Aorta (tissue), 5 donors: ENCODE measurements at regions not wholly inside any gene's neighbourhood (a gene's known extent, or its start where the extent isn't known, plus 50 kb on each side); places are given as distances from the start of the nearest gene placed in this dataset.
A peak's percentile ranks its signal among the peaks of the same experiment; 100 is the strongest.
"Not testable (repeated sequence)": the region's sequence is repeated elsewhere in the genome, so short reads cannot be mapped to it uniquely, and the experiment has no call there.

Experiments
- ATAC-seq: fragments of 200-7000 bp; cut with Tn5 transposase; one replicate; pipeline ENCODE4 v1.9.1; 2022; ENCODE audit warnings: moderate library complexity; ENCODE audit not compliant: low FRiP score
- DNase-seq, 2 donors: peaks; one replicate each; pipeline ENCODE4 v3.0.0-alpha.2; 2020
- H3K27ac ChIP-seq, 2 donors: one replicate each; pipeline ENCODE4 v1.5.1; 2013; ENCODE audit warnings: low read length in 2 of 2, mild to moderate bottlenecking in 2 of 2, moderate library complexity in 2 of 2, control low read depth in 1 of 2, inconsistent platforms in 1 of 2, low read depth in 1 of 2
- H3K27me3 ChIP-seq, 2 donors: one replicate each; pipeline ENCODE4 v1.6.1; 2013; ENCODE audit warnings: control low read depth in 1 of 2, low read length in 1 of 2, mild to moderate bottlenecking in 1 of 2, moderate library complexity in 1 of 2; ENCODE audit not compliant: insufficient read depth in 2 of 2, control insufficient read depth in 1 of 2
- H3K36me3 ChIP-seq, 2 donors: one replicate each; pipeline ENCODE4 v1.6.1; 2013; ENCODE audit warnings: control low read depth in 1 of 2, low read length in 1 of 2, mild to moderate bottlenecking in 1 of 2; ENCODE audit not compliant: insufficient read depth in 2 of 2, control insufficient read depth in 1 of 2
- H3K4me1 ChIP-seq, 2 donors: one replicate each; pipeline ENCODE4 v1.6.1; 2013; ENCODE audit warnings: low read length in 2 of 2, control low read depth in 1 of 2, mild to moderate bottlenecking in 1 of 2, moderate library complexity in 1 of 2; ENCODE audit not compliant: insufficient read depth in 2 of 2, control insufficient read depth in 1 of 2
- H3K4me3 ChIP-seq, 2 donors: one replicate each; pipeline ENCODE4 v1.5.1; 2013; ENCODE audit warnings: low read length in 2 of 2, control low read depth in 1 of 2, mild to moderate bottlenecking in 1 of 2
- H3K9me3 ChIP-seq: one replicate; pipeline ENCODE4 v1.6.1; 2013; ENCODE audit warnings: mild to moderate bottlenecking, low read length; ENCODE audit not compliant: control insufficient read depth
- WGBS, 2 donors: extraction: QIAGEN DNeasy Blood & Tissue Kit; methylation state at CpG; one replicate each; pipeline ENCODE4 v1.1.7; 2013; 5-methylcytosine and 5-hydroxymethylcytosine counted together
- intact Hi-C, 2 donors: fragments of 100-400 bp; cut with DNase I; formaldehyde crosslinking; loops; one replicate each; pipeline versions ENCODE4 v1.14.2 to v1.15.0; 2022
- donor health status: healthy with polysubstance abuse.
- donor health status: Bipolar disorder and iron deficiency.
- donor health status: DM: no; HTN: no; CAD: no.
- donor health status: DM: no; HTN: no; CAD: no.
- donor health status: DM: yes; HTN: yes; CAD: no.

- Histone ChIP-seq H3K4me1 (no peaks in the 10 kb centered on the region), H3K27me3 (no peaks in the 10 kb centered on the region), H3K36me3 (no peaks in the 10 kb centered on the region), H3K27ac (no peak overlapping the region), H3K9me3 (no peaks in the 10 kb centered on the region), H3K4me3 (no peak overlapping the region)
- ATAC-seq (no peak), DNase-seq (no peak)
- 90 to 92% methylated on average over 2 of the region's 2 CpGs for WGBS, 2 donors
- intact Hi-C loops: no loop called here
Observed at GRCh38 chr2:184125867-184126266, 472.5 kb upstream of the ZNF804A start.

- no peaks in the 10 kb centered on the region for H3K27me3 ChIP-seq
- H3K4me1 ChIP-seq: no peaks in the 10 kb centered on the region
- H3K9me3 ChIP-seq: no peaks in the 10 kb centered on the region
- no peaks in the 10 kb centered on the region for H3K36me3 ChIP-seq
- no peak overlapping the region for H3K4me3 ChIP-seq
- intact Hi-C loops: no loop called here
- ATAC-seq: no peak
- DNase-seq: no peak
- 57 to 92% methylated on average over 1 of the region's 1 CpG for WGBS, 2 donors
- H3K27ac ChIP-seq: no peak overlapping the region
Observed at GRCh38 chr2:184129073-184129472, 469.3 kb upstream of the ZNF804A start.

DNA sequence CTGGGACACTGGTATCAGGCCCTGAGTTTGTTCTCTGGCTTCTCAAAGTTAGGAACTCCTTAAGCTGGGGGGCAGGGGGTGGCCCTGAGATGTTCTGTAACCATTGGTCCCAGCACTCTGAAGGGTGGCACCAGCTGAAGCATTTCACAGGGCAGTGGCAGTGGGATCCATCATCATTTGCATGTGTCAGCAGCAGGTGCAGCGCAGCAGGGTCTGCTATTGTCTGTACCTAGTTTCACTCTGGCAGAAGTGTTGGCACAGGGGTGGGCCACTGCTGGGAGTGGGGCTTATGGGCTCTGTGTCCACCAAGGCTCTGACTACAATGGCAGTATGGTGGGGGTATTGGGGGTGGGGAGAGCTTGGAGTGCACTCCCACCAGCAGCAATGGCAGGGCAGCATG lies 460.4 kb upstream of the ZNF804A start:
- no peaks in the 10 kb centered on the region for H3K27me3 ChIP-seq
- H3K36me3 ChIP-seq: no peaks in the 10 kb centered on the region
- no peaks in the 10 kb centered on the region for H3K4me1 ChIP-seq
- no peaks in the 10 kb centered on the region for H3K9me3 ChIP-seq
- DNase-seq (no peak), ATAC-seq (peak; percentile 46)
- no peak overlapping the region for H3K4me3 ChIP-seq
- WGBS, 2 donors: 86 to 91% methylated on average over 1 of the region's 1 CpG
- intact Hi-C loops: no loop called here
- no peak overlapping the region for H3K27ac ChIP-seq

DNA sequence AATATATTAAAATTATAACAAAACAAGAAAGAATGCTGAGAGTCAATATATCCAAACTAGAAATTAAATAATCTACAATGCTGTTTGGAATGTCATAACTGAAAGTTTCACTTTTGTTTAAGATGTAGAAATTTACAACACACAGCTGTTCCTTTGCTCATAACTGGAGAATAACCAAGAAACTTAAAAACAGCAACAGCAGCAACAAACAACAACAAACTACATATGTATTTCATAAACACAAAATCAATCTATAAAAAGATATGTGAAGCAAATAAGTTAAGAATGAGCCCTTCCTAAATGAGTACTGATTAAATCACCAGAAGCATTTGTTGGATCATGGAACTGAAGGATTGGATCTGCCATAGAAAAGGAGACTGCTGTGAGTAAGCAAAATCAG lies 456.5 kb upstream of the ZNF804A start:
- no peaks in the 10 kb centered on the region for H3K36me3 ChIP-seq
- H3K27ac ChIP-seq: no peak overlapping the region
- ATAC-seq (no peak), DNase-seq (no peak)
- H3K9me3 ChIP-seq: no peaks in the 10 kb centered on the region
- no peak overlapping the region for H3K4me3 ChIP-seq
- intact Hi-C loops: no loop called here
- no peaks in the 10 kb centered on the region for H3K4me1 ChIP-seq
- H3K27me3 ChIP-seq: no peaks in the 10 kb centered on the region

DNA sequence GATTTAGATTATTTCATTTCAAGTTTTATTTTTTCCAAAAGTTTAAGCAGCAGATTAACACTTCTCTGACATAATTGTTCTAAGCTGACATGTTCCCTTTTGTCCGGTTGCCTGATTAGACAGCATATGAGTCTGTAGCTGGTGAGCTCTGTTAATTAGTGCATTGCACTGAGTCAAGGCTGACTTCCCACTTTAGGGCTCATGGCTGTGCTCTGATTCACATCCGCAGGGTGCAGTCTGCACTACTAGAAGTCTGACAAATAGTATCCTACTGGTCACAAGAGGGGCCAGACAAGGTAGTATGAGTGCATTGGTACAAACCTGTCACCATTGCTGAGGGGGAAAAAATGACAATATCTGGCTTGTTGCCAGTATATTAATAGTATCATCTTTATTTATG lies 443.9 kb upstream of the ZNF804A start:
- ATAC-seq (no peak), DNase-seq (no peak)
- no peaks in the 10 kb centered on the region for H3K4me1 ChIP-seq
- WGBS, 2 donors: 74 to 82% methylated on average over 2 of the region's 2 CpGs
- H3K9me3 ChIP-seq: peaks cover 2% of the 10 kb centered on the region
- no peak overlapping the region for H3K4me3 ChIP-seq
- H3K36me3 ChIP-seq: no peaks in the 10 kb centered on the region
- H3K27ac ChIP-seq: no peak overlapping the region
- intact Hi-C loops: no loop called here
- no peaks in the 10 kb centered on the region for H3K27me3 ChIP-seq

- Histone ChIP-seq H3K27me3 (no peaks in the 10 kb centered on the region), H3K27ac (no peak overlapping the region), H3K4me1 (no peaks in the 10 kb centered on the region), H3K9me3 (no peaks in the 10 kb centered on the region), H3K4me3 (no peak overlapping the region), H3K36me3 (no peaks in the 10 kb centered on the region)
- no peak for ATAC-seq
- DNase-seq: no peak
- WGBS, 2 donors: 83 to 87% methylated on average over 1 of the region's 1 CpG
- intact Hi-C loops: no loop called here
Observed at GRCh38 chr2:184155791-184156190, 442.5 kb upstream of the ZNF804A start.

- no peaks in the 10 kb centered on the region for H3K4me1 ChIP-seq
- H3K36me3 ChIP-seq: no peaks in the 10 kb centered on the region
- no peak for ATAC-seq
- no peak overlapping the region for H3K4me3 ChIP-seq
- H3K27me3 ChIP-seq: no peaks in the 10 kb centered on the region
- intact Hi-C loops: no loop called here
- no peak for DNase-seq
- WGBS, 2 donors: 36 to 59% methylated on average over 2 of the region's 2 CpGs
- H3K27ac ChIP-seq: no peak overlapping the region
- H3K9me3 ChIP-seq: no peaks in the 10 kb centered on the region
Observed at GRCh38 chr2:184157141-184157540, 441.2 kb upstream of the ZNF804A start.

- no peak for ATAC-seq
- Histone ChIP-seq H3K27ac (no peak overlapping the region), H3K27me3 (no peaks in the 10 kb centered on the region), H3K36me3 (no peaks in the 10 kb centered on the region), H3K9me3 (no peaks in the 10 kb centered on the region), H3K4me1 (no peaks in the 10 kb centered on the region), H3K4me3 (no peak overlapping the region)
- intact Hi-C loops: no loop called here
- 81 to 82% methylated on average over 2 of the region's 2 CpGs for WGBS, 2 donors
- no peak for DNase-seq
Observed at GRCh38 chr2:184162426-184162825, 435.9 kb upstream of the ZNF804A start.

- H3K27ac ChIP-seq, ATAC-seq, intact Hi-C loops, H3K27me3 ChIP-seq, H3K4me3 ChIP-seq, H3K4me1 ChIP-seq, H3K9me3 ChIP-seq, H3K36me3 ChIP-seq, DNase-seq: not testable (repeated sequence)
- 82 to 86% methylated on average over 5 of the region's 5 CpGs for WGBS, 2 donors
Observed at GRCh38 chr2:184168823-184169222, 429.5 kb upstream of the ZNF804A start.
